ENCODE measurements at regions not wholly inside any gene's neighbourhood (a gene's known extent, or its start where the extent isn't known, plus 50 kb on each side); places are given as distances from the start of the nearest gene placed in this dataset.
A peak's percentile ranks its signal among the peaks of the same experiment; 100 is the strongest.

DNA sequence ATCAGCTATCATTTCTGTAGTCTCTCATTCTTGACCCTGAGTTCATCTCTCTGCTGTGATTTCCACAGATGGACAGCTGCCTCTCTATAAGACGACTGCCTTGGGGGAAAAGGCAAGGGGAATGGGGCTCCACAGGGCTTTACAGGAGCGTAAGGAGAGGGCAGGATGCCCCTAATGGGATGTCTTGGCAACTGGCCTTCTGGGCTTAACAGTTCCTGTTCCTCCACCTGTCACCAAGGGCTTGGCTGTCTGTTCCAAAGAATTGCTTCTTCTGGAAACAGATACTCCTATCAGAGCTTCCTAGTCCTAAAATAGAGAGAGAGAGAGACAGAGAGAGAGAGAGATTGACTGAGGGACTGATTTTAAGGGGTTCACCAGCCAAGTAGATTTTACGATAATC is 181.9 kb downstream of the TMEM200A start:
- DNase-seq (ENCODE audit: low read depth in 2 of 3, low spot score in 2 of 3) = no peak

DNA sequence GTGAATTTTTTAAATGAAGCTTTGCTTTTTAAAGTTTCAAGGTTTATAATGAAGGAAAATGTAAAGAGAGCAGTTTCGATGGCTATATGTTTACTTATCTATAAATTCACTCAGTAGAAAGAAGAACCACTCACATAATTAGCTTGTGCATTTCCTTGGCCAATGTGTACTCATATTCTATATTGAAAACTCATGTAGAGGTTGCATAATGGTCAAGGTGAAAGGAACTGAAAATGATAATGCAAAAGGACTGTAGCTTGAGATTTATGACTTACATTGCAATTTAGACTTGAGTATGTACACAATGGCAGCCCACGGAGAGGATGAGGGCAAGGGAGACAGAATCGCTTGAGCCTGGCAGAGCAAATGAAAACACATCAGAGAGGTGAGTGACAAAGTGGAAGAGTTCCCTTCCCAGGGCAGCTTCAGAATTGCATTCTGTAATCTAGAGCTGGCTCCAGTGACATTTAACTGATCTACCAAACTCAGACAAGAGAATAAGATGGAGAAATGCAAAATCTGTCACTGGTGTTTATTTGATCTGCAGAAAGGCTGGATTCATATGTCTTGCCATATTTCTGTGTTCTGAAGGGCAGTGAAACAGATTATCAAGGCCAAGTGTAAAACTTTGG is 191.8 kb downstream of the TMEM200A start:
- no peak for DNase-seq (ENCODE audit: low read depth in 2 of 3, low spot score in 2 of 3)

DNA sequence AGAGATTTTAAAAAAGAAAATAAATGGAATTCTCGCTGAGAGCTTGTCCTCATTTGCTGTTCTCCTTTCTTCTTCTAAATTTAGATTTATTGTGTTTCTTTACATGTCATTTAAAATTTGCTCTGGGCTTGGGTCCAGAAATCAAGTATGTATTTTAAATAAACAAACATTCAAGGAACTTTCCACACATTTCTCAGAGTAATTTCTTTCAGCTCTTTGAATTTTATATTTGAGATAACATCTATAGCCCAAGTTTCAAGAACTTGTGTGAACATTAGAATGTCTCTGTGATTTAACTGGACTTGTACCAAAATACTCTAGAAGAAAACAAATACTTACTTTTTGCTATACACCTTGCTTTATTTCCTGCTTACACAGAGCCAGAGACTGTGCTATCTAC is 192.3 kb downstream of the TMEM200A start:
- no peak for DNase-seq (ENCODE audit: low read depth in 2 of 3, low spot score in 2 of 3)

DNA sequence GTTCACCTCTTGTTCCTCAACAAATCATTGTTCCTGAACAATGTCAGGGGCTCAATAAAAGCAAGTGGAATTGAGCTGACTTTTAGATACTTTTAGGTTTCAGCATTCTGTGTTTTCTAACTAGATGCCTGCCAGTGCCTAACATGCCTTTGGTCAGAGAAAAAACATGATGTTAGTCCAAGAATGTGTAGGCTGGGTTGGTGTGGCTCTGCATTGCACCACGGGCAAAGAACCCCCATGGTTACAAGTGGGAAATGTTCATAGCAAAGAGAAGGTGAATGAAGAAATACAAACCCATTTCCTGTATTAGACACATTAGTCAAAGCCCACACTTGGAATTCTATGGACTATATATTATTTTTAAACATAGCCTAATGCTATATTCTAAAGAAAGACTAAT is 193.3 kb downstream of the TMEM200A start:
- no peak for DNase-seq (ENCODE audit: low read depth in 2 of 3, low spot score in 2 of 3)

DNA sequence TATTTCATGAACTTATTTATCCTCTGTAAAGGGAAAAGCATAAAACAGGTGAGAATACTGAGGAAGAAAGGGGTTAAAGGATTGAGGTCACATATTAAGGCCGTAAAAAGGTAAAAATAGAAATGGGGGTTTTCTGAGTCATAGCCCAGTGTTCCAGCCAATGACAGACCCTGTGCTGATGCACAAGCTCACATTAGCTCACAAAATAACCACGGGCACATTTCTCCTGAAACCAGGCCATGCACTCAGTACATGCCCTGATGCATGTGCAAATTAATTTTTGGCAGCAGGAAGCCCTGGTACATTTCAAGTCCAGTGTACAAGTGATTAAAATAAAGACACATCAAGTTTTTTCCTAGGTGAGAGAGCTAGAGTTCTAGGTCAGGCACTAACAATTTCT is 194.4 kb downstream of the TMEM200A start:
- no peak for DNase-seq (ENCODE audit: low read depth in 2 of 3, low spot score in 2 of 3)

DNA sequence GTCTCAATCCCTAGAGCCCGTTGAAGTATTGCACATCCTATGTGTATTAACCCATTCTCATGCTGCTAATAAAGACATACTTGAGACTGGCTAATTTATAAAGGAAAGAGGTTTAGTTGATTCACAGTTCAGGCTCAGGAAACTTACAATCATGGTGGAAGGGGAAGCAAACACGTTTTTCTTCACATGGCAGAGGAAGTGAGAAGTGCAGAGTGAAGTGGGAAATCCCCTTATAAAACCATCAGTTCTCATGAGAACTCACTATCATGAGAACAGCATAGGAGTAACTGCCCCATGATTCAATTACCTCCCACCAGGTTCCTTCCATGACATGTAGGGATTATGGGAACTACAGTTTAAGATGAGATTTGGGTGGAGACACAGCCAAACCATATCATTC is 195.3 kb downstream of the TMEM200A start:
- peak in 1 of 3 donors; percentile 24 for DNase-seq (ENCODE audit: low read depth in 2 of 3, low spot score in 2 of 3)

DNA sequence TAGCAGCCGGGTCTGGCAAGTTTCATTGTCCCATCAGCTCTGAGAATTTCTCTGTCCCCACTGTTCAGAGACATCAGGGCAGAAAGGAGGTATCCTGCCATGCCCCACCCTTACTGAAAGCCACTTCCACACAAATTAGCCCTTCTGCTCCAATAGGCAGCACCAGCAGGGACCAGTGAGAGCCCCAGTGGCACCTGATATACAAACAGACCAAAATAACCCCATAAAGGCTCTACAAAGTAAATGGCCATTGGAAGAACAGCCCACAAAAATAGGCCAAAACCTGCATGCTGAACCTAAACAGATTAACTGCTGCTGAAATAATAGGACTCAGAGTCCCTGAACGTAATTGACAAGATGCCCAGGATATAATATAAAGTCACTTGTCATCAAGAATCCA is 199.9 kb downstream of the TMEM200A start:
- DNase-seq (ENCODE audit: low read depth in 2 of 3, low spot score in 2 of 3) = no peak

DNA sequence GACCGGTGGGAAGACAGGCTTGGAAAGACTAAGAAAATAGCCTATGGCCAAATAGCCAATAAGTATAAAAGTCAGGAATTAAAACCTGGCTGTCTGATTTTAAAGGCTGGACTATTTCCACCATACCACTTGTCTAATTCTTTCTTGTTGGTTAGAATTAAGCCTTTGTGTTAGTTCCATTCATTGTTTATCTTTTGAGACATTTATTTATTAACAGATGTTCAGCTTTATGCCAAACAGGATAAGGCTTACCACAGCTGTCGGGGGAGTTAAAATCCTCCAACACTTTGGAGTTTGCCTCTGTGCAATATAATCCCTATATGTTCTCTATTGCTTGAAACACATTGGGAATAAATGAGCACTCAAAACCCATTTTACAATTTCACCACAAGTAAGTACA is 208.3 kb downstream of the TMEM200A start:
- DNase-seq (ENCODE audit: low read depth in 2 of 3, low spot score in 2 of 3) = no peak

DNA sequence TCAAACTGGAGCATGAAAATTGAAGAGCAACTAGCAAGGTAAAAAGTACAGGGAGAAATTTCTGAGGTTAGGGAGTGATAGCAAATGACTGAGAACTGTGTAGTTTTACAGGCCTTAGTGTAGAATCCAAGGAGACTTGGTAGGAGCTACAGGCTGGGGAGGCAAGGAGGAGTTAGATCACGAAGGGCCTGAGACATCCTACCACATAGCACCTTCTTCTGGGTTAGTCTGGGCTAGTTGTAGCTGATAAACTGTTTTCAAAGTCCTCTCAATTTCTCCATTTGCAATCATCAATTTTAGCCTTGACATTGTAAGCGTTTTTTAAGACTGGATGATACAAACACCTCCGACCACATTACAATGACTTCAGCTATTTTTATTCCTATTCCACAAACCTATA is 209.7 kb downstream of the TMEM200A start:
- DNase-seq (ENCODE audit: low read depth in 2 of 3, low spot score in 2 of 3) = no peak

DNA sequence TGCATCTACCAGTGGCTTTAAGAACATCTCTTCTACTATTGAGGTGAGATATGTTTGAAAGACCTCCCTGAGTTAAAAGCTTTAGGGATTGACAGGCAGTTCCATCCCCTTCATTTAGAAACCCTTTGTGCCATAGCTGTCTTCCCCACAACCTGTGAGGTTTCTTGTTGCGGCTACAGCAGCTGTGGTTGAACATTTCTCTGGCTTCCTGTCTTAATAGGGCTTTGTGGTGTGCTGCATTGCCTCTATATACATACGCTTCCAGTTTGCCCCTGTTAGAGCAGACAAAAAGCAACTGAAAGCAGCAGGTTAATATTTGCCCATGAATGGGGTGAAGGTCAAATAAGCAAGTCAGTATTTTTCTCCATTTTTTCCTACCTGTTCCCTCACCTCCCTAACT is 210.2 kb downstream of the TMEM200A start:
- peak; percentile 14 to 79 (median 48) for DNase-seq (ENCODE audit: low read depth in 2 of 3, low spot score in 2 of 3)

DNA sequence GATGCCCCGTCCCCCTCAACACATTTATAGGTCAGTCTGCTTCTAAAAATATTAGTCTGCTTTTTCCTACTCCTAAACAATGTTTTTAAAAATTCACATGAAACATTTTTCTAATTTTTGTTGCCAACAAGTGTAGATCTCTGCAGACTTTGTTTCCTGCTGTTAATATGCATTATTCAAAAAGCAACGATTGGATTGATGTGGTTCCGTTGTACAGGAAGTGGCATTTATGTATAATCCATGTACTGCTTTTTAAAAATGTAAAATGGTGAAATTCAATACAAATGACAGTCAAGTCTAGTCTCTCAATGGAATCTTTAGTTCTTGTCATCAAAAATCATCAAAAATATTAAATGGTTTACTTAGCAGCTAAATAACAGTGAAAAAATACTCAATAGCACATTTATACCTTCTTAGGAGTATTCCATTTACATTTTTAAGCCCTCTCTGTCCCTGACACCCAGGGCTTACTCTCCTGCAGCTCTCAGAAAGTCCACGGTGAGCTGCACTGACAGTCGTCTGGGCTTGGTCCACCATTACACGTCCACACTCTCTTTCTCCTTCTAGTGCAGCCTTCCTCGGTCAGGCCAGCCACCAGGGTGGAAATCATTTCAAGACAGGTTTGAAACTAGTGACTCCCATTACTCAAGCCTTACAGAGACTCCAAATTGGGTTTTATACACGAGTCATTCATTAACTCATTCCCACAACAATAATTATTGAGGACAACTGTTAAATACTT is 211.5 kb downstream of the TMEM200A start:
- no peak for DNase-seq (ENCODE audit: low read depth in 2 of 3, low spot score in 2 of 3)

DNA sequence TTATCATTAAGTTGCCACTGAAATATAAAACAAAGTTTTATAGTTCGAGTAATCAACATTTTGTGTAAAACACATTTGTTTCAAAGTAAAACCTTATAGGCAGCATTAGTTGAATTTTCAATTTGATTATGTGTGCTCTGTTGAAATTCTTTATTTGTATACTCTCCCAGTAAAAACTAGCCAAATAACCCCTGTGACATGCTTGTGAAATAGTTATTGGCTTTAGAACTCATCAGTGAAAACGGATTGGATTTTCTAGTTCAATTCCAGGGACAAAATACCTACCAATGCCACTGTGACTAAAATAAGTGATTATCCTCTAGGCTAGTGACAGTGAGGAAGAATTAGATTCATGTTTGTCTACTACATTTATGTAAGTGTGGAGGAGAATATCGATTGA is 212.9 kb downstream of the TMEM200A start:
- no peak for DNase-seq (ENCODE audit: low read depth in 2 of 3, low spot score in 2 of 3)

DNA sequence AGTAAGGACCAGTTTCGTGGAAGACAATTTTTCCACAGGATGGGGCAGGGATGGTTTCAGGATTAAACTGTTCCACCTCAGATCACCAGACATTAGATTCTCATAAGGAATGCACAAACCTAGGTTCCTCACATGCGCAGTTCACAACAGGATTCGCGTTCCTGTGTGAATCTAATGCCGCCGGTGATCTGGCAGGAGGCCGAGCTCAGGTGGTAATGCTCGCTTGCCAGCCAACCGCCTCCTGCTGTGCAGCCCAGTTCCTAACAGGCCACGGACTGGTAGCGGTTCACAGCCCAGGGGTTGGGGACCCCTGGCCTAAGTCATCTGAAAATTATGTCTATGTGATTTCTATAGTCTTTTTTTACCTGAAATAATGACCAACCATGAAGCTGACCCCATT is 217.5 kb downstream of the TMEM200A start:
- no peak for DNase-seq (ENCODE audit: low read depth in 2 of 3, low spot score in 2 of 3)

DNA sequence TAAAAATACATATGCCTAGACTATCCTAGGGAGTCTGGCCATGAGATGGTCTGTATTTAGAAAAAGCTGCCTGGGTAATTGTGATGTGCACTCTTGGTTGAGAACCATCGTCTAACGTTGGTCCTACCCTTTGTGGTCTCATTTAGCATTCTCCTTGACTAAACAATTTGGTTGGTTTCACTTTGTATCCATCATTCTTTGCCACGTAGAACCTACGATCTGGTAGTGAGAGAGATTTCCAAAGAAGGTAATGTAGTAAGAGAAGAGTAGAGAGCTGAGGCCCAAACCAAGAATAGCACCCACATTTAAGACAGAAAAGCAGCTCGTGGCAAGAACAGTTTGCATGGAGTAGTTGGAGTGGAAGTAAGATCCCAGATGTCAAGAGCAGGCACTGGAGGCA is 219.8 kb downstream of the TMEM200A start:
- no peak for DNase-seq (ENCODE audit: low read depth in 2 of 3, low spot score in 2 of 3)

DNA sequence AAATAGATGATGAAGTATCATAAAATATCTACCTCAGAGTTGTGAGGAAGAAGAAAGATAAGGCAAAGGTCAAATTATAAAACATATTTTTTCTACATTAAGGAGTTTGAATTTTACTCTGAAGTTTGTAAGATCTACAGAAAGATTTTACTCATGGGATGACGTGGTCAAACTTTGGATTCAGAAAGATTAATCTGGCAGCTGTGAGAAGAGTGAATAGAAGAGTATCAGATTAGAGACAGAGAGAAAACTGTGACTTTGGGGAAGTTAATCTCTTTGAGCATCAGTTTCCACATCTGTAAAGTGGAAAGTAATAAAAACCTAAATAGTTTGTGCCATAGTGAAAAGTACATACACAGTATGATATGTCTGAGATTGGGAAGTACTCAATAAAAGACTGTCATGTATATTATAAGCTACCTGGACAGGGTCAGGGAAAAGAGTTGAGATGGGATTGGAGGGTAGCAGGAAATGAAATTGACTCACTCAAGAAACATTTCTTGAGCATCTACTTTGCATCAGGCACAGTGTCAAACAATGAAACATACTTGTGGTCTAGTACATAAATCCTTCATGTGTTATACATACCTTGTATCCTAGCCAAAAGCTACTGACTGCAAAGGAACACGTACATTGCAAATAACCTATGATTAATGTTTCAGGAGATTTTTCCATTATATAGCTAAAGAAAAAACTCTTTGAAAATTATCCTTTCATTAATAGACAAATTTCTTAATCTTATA is 222.1 kb downstream of the TMEM200A start:
- DNase-seq (ENCODE audit: low read depth in 2 of 3, low spot score in 2 of 3) = no peak

DNA sequence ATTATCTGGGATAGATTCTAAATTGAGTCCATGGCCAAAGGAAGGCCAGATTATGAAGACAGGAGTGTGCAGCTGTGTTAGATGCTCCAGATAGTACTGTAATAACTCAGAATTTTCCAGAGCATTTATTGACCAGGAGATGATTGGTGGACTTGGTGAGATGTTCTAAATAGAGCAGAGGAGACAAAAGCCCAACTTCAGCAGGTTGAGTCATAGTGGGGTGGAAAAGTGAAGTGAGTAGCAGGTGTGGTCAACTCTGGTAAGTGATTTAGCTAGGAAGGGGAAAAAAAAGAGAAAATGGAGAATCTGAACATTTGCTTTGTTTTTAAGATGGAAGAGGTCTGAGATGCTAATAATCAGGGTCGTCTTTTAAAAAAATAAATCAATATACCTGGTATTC is 227.4 kb downstream of the TMEM200A start:
- no peak for DNase-seq (ENCODE audit: low read depth in 2 of 3, low spot score in 2 of 3)

DNA sequence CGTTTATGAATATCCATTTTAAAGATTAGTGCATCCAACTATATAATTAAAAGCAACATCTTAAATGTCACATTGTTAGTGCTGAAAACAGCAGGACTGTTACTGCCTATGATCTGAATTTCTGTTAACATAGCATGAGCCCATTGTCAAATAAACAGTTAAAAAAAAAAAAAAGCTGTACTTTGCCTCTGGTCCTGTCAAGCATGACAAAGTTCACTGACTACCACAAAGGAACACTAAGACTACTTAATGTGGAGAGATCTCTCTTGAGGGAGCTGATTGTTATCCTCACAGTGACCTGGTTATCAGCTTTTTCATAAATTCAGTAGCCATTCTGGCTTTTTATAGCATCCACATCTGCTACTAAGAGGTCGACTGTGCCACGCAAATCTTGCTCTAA is 228.1 kb downstream of the TMEM200A start:
- no peak for DNase-seq (ENCODE audit: low read depth in 2 of 3, low spot score in 2 of 3)

DNA sequence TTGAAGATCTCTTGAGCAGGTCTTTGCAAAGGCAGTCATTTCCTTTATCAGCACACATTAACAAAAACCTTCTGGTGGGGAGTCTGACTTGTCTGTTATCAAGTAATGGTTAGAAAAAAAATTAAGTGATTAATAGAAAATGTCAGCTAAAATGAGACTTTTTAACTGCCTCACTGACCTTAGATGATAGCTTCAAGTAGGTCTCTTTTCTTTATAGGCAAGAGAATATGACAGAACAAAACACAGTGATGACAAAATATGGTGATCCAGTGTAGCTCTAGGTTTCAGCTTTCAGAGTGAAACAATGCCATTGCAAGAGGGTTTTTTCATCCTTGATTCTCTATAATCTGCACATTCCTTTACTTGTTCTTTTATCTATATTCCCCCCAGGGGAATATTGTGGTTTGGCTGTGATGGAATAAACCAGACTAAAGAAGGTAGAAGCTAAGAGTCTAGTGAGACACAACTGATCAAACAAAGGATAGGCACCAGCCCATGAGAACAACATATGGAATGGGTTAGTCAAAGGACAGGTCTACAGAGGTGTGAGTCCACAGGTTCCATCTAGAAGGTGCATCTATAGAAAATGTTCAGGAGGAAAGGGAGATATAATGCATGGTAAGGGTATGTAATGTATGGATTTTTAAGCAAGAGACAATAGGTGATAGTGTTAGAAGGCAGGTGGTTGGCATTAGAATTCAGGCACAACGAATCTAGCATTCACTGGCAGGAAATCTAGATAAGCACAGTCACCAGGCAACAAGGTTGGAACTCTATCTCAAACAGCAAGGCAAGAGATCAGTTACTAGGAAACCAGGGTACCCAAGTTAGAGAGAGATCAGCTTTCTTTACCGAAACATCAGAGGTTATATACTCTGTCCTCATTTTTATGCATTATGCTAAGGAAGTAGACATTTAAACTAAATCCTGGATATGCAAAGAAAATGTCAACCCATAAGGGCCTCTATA is 228.9 kb upstream of the SMLR1 start:
- no peak for DNase-seq (ENCODE audit: low read depth in 2 of 3, low spot score in 2 of 3)

DNA sequence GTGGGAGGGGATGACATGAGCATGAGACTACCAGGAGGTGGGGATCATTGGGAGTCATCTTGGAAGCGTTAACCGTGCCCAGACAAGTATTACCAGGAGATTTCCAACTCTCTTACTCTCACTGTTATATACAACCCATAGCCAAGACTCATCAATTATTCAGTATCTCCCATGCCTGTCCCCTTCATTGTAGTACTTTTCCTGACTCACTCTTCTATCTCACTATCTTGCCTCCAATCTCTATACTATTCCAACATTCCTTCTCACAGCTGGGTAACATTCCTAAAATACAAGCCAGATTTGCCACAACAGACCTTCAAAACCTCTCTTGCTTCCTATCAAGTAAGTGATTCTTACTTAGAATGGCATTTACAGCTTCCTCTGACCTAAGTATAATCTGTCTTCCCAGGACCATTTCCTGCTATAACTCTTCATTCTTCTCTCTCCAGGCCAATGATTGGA is 226.3 kb upstream of the SMLR1 start:
- no peak for DNase-seq (ENCODE audit: low read depth in 2 of 3, low spot score in 2 of 3)

DNA sequence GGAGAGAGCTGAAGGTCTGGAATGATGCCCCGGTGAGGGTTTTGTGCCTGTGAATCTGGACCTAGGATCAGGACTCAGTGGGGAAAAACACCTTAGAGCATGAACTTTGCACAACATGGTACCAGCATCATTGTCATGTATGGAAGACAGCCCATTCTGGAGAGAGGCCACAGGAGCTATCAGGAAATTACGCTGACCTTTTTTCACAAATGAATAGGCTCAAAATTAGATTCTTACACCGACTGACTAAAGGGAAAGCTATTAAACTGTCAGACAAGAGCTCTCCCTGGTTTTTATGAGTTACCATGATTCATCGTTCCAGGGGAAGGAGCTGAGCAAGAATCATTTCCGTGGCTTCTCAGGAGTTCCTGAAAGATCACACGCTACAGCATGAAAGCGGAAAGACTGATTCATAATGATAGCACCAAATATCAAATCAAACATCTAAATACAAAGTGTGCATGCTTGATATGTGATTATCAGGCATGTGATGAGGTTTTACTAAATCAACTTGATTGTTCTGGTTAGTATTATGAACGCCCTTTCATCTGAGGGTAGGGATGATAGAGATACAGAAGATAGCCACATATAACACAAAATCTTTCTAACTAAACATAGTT is 224.9 kb upstream of the SMLR1 start:
- DNase-seq (ENCODE audit: low read depth in 2 of 3, low spot score in 2 of 3) = peak in 2 of 3 donors; percentile 90 to 92

Data from hematopoietic multipotent progenitor cell (in vitro differentiated cells).